LNCAP (cell line): ENCODE measurements at regions not wholly inside any gene's neighbourhood (a gene's known extent, or its start where the extent isn't known, plus 50 kb on each side); places are given as distances from the start of the nearest gene placed in this dataset.

Source experiments
- CTCF ChIP-seq: fragments of 450-650 bp; IDR thresholded peaks from 2 replicates; pipeline ENCODE4 v1.5.1; 2017; ENCODE audit warnings: mild to moderate bottlenecking

GRCh38 chr16:86080982-86081381 lies 182.0 kb downstream of the IRF8 start:
- TF ChIP-seq CTCF, result no peak

GRCh38 chr16:86082418-86083030 lies 183.6 kb downstream of the IRF8 start:
- no peak for TF ChIP-seq CTCF

GRCh38 chr16:86083382-86084002 lies 184.5 kb downstream of the IRF8 start:
- no peak for TF ChIP-seq CTCF

- TF ChIP-seq CTCF, result no peak
These were observed 186.2 kb downstream of the IRF8 start for GRCh38 chr16:86085161-86085611.

- TF ChIP-seq CTCF, result no peak
These were observed 186.8 kb downstream of the IRF8 start for GRCh38 chr16:86085795-86086194.

GRCh38 chr16:86086471-86086870 lies 187.5 kb downstream of the IRF8 start:
- no peak for TF ChIP-seq CTCF

GRCh38 chr16:86087011-86087895 lies 188.3 kb downstream of the IRF8 start:
- no peak for TF ChIP-seq CTCF
